ENCODE measurements at regions not wholly inside any gene's neighbourhood (a gene's known extent, or its start where the extent isn't known, plus 50 kb on each side); places are given as distances from the start of the nearest gene placed in this dataset.
"Not testable (repeated sequence)": the region's sequence is repeated elsewhere in the genome, so short reads cannot be mapped to it uniquely, and the experiment has no call there.

DNA sequence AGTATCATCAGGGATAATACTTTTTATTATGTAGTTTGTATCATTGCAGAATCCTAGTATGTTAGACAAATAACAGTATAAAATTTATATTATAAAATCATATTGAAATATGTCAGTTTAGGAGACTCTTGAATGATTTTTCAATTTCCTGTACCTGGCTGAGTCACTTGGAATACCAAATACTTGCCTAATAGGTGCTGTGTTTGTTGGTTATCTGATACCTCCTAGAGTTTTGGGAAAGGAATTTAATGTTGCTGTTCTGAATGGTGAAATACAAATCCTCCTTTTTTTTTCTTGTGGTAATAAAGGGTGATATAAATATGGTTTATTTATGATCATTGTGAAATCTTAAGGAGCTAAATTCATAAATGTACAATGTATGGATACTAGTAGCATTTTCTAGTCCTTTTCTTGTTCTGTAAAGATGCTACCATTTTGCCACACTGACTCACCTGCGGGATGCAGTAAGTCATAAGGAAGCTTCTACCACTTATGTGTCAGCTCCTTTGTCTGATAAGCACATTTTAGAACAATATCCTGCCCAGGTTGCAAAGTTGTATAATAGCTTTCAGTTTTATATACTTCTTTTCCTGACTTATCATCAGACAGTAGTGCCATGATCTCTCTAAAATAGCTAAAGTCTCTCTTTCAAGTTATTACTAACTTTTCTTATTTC lies 465.5 kb downstream of the XIRP2 start:
- DNase-seq (ENCODE audit: low spot score) = no peak

DNA sequence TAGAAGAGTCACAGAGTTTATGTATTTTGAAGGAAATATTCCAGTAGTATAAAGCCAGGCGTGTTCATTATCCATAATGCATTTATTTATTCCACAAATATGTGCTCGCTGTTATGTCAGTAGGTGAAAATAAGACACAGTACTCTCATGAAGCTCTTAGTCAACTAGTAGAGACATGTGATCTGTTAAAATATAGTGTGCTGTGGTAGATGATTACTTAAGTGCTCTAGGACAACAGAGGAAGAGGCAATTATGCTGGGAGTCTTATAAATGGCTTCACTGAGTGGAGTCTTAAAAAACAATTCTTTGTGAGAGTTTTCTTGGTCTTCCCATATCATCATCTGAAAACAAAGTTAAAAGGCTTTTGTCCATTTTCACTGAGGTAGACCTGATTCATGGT lies 457.3 kb downstream of the XIRP2 start:
- DNase-seq (ENCODE audit: low spot score) = no peak

DNA sequence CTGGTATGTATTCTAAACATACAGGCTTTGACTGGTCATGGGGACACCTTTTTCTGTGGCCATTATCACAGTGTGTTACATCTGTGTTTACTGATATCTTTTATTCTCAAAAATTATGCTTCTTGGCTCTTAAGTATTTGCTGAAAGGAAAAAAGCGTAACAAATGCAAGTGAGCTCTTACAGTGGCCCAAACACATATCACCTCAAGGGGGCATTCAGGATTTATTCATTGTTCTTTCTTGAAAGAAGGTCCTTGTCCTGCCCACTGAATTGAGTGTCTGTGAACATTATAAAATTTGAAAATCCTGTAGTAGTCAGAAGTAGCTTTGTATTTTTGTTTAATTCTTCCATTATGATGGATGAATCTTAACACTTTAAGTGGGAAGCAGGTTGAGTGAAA lies 454.5 kb downstream of the XIRP2 start:
- no peak for DNase-seq (ENCODE audit: low spot score)

DNA sequence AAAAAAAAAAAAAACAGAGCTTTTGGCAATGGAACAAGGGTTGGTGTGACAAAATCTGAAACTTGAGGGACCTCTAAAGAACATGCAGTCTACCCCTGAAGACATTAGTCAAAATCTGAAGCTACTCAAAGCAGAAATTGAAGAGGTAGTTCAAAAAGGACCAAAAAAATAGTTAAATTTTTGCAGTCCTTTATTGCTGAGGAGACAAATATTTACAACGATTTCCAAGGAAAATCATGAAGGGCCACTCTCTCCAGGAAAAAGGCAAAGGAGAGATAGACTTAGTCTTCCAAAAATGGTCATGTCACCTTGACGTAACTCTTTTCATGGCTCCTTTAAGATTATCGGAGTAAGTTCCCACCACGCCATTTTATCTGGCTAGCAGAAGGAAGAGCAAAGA lies 452.0 kb downstream of the XIRP2 start:
- DNase-seq (ENCODE audit: low spot score) = no peak

DNA sequence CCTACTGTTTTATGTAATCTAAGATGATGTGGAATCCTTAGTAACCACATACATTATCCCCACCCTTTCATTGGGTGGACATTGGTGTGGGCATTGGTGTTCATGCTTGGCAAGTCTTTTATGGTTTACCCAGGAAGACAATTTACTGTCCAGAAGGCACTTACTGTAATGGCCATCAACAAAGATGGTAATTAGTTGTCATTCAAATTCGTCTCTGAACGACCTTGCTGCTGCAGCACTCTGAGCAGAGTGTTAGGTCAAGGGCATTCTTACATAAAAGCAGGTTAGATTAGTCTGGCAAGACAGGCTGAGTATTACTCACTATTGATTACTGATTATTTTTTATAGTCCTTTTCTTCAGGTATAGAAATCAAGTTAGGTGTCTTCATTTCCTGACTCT lies 447.9 kb downstream of the XIRP2 start:
- no peak for DNase-seq (ENCODE audit: low spot score)

DNA sequence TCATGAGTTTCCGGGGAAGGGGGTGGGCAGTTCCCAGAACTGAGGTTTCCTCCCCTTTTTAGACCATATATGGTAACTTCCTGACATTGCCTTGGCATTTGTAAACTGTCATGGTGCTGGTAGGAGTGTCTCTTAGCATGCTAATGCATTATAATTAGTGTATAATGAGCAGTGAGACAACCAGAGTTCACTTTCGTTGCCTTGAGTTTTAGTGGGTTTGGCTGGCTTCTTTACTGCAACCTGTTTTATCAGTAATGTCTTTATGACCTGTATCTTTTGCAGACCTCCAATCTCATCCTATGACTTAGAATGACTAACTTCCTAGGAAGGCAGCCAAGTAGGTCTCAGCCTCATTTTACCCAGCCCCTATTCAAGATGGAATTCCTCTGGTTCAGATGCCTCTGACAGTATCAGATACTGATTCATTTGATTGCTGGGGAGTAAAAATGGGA lies 447.3 kb downstream of the XIRP2 start:
- DNase-seq (ENCODE audit: low spot score) = no peak

DNA sequence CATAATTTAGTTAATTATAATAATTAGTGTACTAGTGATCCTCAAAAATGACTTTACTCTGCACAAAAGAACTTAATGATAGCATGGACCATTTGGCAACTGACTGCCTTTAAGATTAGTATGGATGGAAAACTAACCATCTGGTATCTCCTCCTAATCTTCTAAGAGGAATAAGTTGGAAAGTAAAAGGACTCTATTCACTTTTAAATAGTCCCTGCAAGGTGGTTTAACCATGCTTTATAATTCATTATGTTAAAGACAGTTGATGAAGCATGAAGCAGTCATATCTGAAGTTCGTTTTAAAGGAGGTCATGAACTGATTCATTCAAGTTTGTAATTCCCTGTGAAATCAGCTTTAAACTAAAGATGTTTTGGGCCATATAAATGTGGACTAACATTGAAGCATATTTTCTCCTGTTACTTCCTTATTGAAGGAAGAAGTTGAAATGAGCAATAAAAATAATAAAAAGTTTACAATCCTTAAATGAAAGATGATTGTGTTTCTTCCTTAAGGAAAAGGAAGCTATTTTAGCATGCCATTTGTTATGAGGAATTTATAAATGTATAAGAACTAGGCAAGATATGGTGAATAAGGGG lies 446.0 kb downstream of the XIRP2 start:
- no peak for DNase-seq (ENCODE audit: low spot score)

DNA sequence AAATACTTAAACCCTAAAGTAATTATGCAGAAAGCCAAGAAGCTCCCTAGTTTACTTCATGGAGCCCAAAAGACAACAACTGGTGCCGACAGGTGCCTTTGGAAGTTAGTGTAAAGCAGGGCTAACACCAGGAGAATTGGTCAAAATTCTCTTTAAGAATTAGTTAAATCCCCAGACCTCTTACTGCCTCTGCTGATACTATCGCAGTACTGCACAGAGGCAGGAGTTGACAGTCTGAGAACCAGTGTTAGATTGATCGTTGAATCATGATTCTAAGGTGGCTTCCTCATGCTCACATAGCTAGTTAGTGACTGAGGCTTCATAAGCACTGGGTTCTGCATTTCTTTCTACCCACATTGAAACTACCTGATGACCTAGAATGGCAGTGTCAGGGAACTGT lies 445.0 kb downstream of the XIRP2 start:
- DNase-seq (ENCODE audit: low spot score) = no peak

DNA sequence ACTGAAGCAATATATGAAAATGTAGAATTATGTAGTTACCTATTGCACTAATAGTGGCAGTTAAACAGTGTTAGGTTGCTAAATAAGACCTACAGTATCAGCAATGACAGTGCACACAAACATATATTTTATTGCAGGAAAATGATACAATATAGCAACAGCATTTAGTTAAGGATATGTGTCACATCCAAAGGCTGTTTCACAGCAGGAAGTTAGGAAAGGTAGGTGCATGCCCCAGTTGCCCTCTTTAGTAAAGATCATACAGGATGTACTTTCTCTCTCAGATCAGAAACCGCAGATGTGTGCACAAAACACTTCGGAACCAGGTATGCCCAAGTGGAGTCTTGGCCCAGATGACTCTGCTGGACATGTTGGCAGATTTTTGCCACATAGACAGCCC lies 444.1 kb downstream of the XIRP2 start:
- no peak for DNase-seq (ENCODE audit: low spot score)

DNA sequence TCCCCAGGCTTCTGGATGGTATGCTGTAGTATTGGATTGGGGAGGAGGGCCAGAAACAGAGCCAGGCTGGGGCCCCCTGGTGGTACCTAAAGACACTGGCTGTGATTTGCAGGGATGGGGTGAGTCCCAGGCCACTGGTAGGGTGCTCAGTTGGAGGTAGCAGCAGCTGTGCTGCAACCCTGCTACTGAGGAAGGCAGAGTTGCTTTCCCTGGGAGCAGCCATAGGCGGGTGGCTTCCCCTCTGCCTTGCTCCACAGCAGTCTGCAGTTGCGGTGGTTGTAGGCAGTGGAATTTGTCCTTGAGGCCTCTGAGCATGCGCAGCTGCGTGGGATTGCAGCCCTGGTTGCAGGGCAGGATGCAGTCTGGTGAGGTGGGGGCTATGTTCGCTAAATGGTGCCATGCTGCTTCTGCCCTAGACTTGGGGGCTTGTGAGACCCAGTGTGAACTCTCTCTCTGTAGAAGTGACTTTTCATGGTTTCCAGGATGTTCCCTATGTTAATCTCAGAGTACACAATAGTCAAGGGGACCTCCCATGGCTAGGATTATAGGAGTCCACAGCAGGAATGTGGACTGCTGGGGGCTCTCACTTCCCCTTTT lies 443.5 kb downstream of the XIRP2 start:
- no peak for DNase-seq (ENCODE audit: low spot score)

DNA sequence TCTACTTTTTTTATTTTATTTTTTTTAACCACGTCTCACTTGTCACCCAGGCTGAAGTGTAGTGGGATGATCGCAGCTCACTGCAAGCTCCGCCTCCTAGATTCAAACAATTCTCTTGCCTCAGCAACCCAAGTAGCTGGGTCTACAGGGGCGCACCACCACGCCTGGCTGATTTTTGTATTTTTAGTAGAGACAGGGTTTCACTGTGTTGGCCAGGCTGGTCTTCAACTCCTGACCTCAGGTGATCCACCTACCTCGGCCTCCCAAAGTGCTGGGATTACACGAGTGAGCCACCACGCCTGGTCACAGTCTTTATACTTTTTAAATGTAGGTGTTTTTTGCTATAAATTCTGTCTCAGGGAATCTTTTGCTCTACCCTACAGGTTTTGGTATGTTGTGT lies 440.5 kb downstream of the XIRP2 start:
- DNase-seq (ENCODE audit: low spot score) = not testable (repeated sequence)

DNA sequence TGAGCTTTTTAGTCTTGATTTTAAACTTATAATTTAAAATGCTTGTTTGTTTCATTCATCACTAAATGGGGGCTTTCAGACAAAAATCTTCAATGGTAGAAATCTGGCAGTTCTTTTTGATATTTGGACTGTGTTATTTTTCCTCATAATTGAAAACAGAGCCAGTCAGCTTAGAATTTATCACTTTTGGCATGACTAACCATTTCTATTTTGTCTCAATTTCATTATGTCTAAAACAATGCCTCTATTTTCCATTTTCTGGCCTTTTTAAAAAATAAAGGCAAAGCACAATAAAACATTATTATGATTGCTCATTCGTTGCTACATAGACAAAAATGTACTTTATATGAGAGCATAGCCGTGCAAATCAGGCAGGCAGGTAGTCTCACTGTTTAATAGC lies 434.5 kb downstream of the XIRP2 start:
- no peak for DNase-seq (ENCODE audit: low spot score)

DNA sequence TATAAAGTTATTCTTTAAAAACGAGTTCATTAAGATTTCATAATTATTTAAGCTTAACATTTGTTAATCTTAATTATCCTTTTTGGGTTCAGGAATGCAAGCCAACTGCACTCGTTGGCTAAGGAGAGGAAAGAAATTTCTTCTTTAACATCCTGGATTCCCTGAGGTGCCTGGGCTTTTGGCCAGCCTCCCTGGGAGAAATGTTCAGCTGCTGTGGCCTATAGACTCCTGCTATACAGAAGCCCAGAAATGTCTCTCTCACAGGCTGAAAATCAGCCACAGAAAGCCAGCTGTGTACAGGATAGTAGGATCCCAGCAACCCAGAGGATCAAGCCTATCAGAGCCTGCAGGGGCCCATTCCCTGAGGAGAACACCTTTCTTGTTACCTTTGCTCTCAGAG lies 430.3 kb downstream of the XIRP2 start:
- no peak for DNase-seq (ENCODE audit: low spot score)

DNA sequence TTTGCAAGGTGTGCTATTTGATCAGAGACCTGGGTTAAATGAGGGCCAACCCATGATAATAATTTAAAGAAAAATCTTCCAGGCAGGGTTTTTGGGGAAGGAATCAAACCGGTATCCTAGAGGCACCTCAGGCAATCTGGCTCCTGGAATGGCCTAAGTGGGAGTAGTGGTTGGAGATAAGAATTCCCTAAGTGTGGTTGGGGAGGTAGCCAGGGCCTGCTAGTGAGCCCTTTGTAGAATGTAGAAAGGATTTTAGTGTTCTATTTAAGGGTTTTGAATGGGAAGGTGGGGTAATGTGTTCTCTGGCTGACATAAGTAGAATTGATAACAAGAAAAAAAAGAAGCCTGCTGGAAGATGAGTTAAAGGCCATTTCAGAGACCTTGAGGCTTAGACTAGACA lies 422.2 kb downstream of the XIRP2 start:
- DNase-seq (ENCODE audit: low spot score) = no peak
